HCT116 (cell line): ENCODE measurements at regions not wholly inside any gene's neighbourhood (a gene's known extent, or its start where the extent isn't known, plus 50 kb on each side); places are given as distances from the start of the nearest gene placed in this dataset.
A peak's percentile ranks its signal among the peaks of the same experiment; 100 is the strongest.

Experiments
- CEBPB ChIP-seq: IDR thresholded peaks from 2 replicates; pipeline ENCODE4 v1.6.1; 2012; ENCODE audit warnings: low read depth
- EZH2 ChIP-seq: fragments of 200-600 bp; sonication (generic); IDR thresholded peaks from 2 replicates; pipeline ENCODE4 v1.6.1; 2017; ENCODE audit warnings: antibody characterized with exemption, mixed run types
- FOSL1 ChIP-seq: IDR thresholded peaks from 2 replicates; pipeline ENCODE4 v1.6.1; 2012; ENCODE audit warnings: low read depth
- JUND ChIP-seq: IDR thresholded peaks from 2 replicates; pipeline ENCODE4 v1.6.1; 2012
- POLR2A ChIP-seq: IDR thresholded peaks from 2 replicates; pipeline ENCODE4 v1.7.0; 2011; ENCODE audit warnings: borderline replicate concordance; ENCODE audit not compliant: insufficient read depth, insufficient read length; ENCODE audit errors: extremely low read depth
- POLR2AphosphoS5 ChIP-seq: IDR thresholded peaks from 2 replicates; pipeline ENCODE4 v1.6.1; 2011; ENCODE audit warnings: mild to moderate bottlenecking, low read depth, low read length, moderate library complexity
- SIN3A ChIP-seq: IDR thresholded peaks from 2 replicates; pipeline ENCODE4 v1.6.1; 2012; ENCODE audit warnings: low read depth
- ZFX ChIP-seq: fragments of 450-650 bp; IDR thresholded peaks from 2 replicates; pipeline ENCODE4 v1.6.1; 2017
- TF ChIP-seq, protein P1 (sequence below), 3 experiments: fragments of 200-600 bp in 1 of 3; sonication (generic) in 1 of 3; IDR thresholded peaks in 2 of 3; conservative IDR thresholded peaks in 1 of 3; 2 replicates each; pipeline ENCODE4 v1.5.1; 2012 to 2017; ENCODE audit warnings: low read depth in 2 of 3, low read length in 2 of 3, antibody characterized with exemption in 1 of 3, borderline replicate concordance in 1 of 3, control low read depth in 1 of 3, mild to moderate bottlenecking in 1 of 3, mixed read lengths in 1 of 3, mixed run types in 1 of 3, moderate library complexity in 1 of 3; ENCODE audit not compliant: insufficient read depth in 1 of 3
- TF ChIP-seq, protein P2 (sequence below): IDR thresholded peaks from 2 replicates; pipeline ENCODE4 v1.6.1; 2011; ENCODE audit warnings: mild to moderate bottlenecking, low read length, moderate library complexity; ENCODE audit not compliant: insufficient replicate concordance; ENCODE audit errors: extremely low read depth

DNA sequence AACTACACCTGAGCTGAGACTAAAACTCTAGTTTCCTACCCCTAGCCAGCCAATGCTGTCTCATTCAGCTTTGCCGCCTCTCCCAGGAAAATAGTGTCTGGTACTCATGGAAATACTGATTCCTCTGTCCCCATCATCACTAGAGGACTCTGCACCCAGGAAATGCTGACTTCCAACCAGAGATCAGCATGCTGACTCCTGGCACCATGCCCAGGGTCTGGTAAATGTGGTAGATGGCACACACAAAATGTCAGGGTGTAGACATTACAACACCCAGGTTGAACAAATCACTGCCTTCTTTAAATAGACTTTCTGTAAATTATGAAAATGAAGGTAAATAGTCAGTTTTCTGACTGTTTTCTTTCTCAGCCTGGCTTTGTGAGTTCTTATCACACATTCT is 307.3 kb upstream of the CHAC2 start:
- TF ChIP-seq EZH2, result no peak
- TF ChIP-seq SIN3A, result no peak
- no peak for TF ChIP-seq POLR2AphosphoS5
- TF ChIP-seq FOSL1, result no peak
- TF ChIP-seq, protein P1, sequence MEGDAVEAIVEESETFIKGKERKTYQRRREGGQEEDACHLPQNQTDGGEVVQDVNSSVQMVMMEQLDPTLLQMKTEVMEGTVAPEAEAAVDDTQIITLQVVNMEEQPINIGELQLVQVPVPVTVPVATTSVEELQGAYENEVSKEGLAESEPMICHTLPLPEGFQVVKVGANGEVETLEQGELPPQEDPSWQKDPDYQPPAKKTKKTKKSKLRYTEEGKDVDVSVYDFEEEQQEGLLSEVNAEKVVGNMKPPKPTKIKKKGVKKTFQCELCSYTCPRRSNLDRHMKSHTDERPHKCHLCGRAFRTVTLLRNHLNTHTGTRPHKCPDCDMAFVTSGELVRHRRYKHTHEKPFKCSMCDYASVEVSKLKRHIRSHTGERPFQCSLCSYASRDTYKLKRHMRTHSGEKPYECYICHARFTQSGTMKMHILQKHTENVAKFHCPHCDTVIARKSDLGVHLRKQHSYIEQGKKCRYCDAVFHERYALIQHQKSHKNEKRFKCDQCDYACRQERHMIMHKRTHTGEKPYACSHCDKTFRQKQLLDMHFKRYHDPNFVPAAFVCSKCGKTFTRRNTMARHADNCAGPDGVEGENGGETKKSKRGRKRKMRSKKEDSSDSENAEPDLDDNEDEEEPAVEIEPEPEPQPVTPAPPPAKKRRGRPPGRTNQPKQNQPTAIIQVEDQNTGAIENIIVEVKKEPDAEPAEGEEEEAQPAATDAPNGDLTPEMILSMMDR (IDR thresholded peaks at IDR 0.05 in 2 of 3, conservative IDR thresholded peaks at IDR 0.05 in 1 of 3; ENCODE audit: borderline replicate concordance in 1 of 3, insufficient read depth in 1 of 3, low read depth in 2 of 3, low read length in 2 of 3), result peak in 2 of 3 experiments; percentile 20 to 30; a peak in 2 of 6 replicates
- no peak for TF ChIP-seq POLR2A
- TF ChIP-seq JUND, result no peak
- no peak for TF ChIP-seq ZFX
- no peak for TF ChIP-seq CEBPB
- TF ChIP-seq, protein P2, sequence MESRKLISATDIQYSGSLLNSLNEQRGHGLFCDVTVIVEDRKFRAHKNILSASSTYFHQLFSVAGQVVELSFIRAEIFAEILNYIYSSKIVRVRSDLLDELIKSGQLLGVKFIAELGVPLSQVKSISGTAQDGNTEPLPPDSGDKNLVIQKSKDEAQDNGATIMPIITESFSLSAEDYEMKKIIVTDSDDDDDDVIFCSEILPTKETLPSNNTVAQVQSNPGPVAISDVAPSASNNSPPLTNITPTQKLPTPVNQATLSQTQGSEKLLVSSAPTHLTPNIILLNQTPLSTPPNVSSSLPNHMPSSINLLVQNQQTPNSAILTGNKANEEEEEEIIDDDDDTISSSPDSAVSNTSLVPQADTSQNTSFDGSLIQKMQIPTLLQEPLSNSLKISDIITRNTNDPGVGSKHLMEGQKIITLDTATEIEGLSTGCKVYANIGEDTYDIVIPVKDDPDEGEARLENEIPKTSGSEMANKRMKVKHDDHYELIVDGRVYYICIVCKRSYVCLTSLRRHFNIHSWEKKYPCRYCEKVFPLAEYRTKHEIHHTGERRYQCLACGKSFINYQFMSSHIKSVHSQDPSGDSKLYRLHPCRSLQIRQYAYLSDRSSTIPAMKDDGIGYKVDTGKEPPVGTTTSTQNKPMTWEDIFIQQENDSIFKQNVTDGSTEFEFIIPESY, result no peak
